Right lobe of liver (tissue), 6 donors: ENCODE measurements at regions not wholly inside any gene's neighbourhood (a gene's known extent, or its start where the extent isn't known, plus 50 kb on each side); places are given as distances from the start of the nearest gene placed in this dataset.
"Not testable (repeated sequence)": the region's sequence is repeated elsewhere in the genome, so short reads cannot be mapped to it uniquely, and the experiment has no call there.

Experiments
- ATAC-seq, 4 donors: fragments of 200-7000 bp; cut with Tn5 transposase; one replicate each; pipeline ENCODE4 v1.9.1; 2020; ENCODE audit warnings: mild to moderate bottlenecking in 4 of 4, moderate library complexity in 4 of 4
- DNase-seq, 3 donors: peaks; one replicate each; pipeline ENCODE4 v3.0.0-alpha.2; 2020
- H3K27ac ChIP-seq, 3 donors: fragments of 200-600 bp; one replicate each; pipeline ENCODE4 v1.8.0; 2022
- H3K27me3 ChIP-seq, 2 donors: fragments of 200-600 bp; one replicate each; pipeline ENCODE4 v1.8.0; 2022
- H3K36me3 ChIP-seq, 4 donors: fragments of 200-600 bp; sonication (generic) in 1 of 4; one replicate each; pipeline versions ENCODE4 v1.5.1 to v1.8.0; 2017 to 2022; ENCODE audit warnings: control low read depth in 1 of 4
- H3K4me1 ChIP-seq, 4 donors: fragments of 200-600 bp; sonication (generic) in 1 of 4; one replicate each; pipeline versions ENCODE4 v1.5.1 to v1.8.0; 2017 to 2022; ENCODE audit warnings: control low read depth in 1 of 4
- H3K4me3 ChIP-seq, 3 donors: fragments of 200-600 bp; one replicate each; pipeline ENCODE4 v1.8.0; 2022
- H3K9me3 ChIP-seq, 4 donors: fragments of 200-600 bp; sonication (generic) in 1 of 4; one replicate each; pipeline versions ENCODE4 v1.5.1 to v1.8.0; 2017 to 2022; ENCODE audit warnings: control low read depth in 1 of 4
- POLR2A ChIP-seq: fragments of 450-650 bp; IDR thresholded peaks from one replicate; pipeline ENCODE4 v1.6.1; 2017; ENCODE audit warnings: antibody characterized with exemption, mild to moderate bottlenecking
- WGBS: methylation state at CpG from one replicate; pipeline ENCODE4 v1.1.6; 2018; ENCODE audit warnings: low coverage, low lambda C conversion rate; ENCODE audit not compliant: insufficient coverage; ENCODE audit errors: missing lambda C conversion rate; 5-methylcytosine and 5-hydroxymethylcytosine counted together
- intact Hi-C, 2 donors: fragments of 100-400 bp; cut with DNase I; formaldehyde crosslinking; loops; one replicate each; pipeline versions ENCODE4 v1.11.2 to v1.14.1; 2022
- TF ChIP-seq, protein P1 (sequence below), 4 donors: fragments of 200-600 bp in 3 of 4; fragments of 450-650 bp in 1 of 4; IDR thresholded peaks; one replicate each; pipeline versions ENCODE4 v1.5.1 to v1.8.0; 2016 to 2022; ENCODE audit warnings: antibody characterized with exemption in 4 of 4, mild to moderate bottlenecking in 2 of 4
- donor health status: DM: no; HTN: yes; CAD: no.
- donor health status: DM: no; HTN: no; CAD: no.
- donor health status: DM: no; HTN: no; CAD: no.
- donor health status: DM: no; HTN: yes; CAD: no.
- donor health status: DM: no; HTN: yes; CAD: no.

DNA sequence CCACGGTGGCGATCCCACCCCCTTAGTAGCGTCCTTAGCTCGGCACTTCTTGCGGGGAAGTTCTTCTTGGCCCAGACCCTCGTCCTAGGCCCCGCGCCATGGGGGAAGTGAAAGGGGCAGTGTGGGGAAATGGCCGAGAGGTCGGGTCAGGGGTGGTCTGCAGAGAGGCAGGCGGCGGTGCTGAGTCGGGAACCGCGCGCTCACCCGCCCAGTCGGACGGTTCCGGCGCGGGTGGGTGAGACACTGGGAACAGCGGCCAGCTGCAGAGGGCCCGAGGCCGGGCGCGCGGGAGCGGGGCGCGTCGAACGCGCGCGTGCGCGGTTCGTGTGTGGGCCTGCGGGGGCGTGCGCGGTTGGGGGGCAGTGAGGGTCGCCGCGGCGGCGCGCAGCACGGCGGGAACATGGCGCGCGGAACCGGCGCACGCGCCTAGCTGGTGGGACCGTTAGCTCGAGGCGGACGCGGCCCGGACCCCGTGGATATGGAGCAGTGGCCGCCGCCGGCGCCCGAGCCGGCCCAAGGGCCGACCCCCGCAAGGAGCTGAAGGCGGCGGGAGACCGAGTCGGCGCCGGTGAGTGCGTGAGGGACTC lies 246.9 kb downstream of the GOLGA6L6 start:
- no peak overlapping the region for H3K27ac ChIP-seq
- no peak for TF ChIP-seq POLR2A
- TF ChIP-seq, protein P1, sequence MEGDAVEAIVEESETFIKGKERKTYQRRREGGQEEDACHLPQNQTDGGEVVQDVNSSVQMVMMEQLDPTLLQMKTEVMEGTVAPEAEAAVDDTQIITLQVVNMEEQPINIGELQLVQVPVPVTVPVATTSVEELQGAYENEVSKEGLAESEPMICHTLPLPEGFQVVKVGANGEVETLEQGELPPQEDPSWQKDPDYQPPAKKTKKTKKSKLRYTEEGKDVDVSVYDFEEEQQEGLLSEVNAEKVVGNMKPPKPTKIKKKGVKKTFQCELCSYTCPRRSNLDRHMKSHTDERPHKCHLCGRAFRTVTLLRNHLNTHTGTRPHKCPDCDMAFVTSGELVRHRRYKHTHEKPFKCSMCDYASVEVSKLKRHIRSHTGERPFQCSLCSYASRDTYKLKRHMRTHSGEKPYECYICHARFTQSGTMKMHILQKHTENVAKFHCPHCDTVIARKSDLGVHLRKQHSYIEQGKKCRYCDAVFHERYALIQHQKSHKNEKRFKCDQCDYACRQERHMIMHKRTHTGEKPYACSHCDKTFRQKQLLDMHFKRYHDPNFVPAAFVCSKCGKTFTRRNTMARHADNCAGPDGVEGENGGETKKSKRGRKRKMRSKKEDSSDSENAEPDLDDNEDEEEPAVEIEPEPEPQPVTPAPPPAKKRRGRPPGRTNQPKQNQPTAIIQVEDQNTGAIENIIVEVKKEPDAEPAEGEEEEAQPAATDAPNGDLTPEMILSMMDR (IDR thresholded peaks at IDR 0.05): no peak
- peak in 1 of 4 donors; percentile 57 for ATAC-seq
- DNase-seq: peak in 1 of 3 donors; percentile 54
- 56% methylated on average over 52 of the region's 80 CpGs for WGBS
- H3K27me3 ChIP-seq: no peaks in the 10 kb centered on the region
- no peaks in the 10 kb centered on the region for H3K36me3 ChIP-seq
- intact Hi-C loops: no loop called here
- no peaks in the 10 kb centered on the region for H3K9me3 ChIP-seq
- no peak overlapping the region for H3K4me3 ChIP-seq
- H3K4me1 ChIP-seq: no peaks in the 10 kb centered on the region

DNA sequence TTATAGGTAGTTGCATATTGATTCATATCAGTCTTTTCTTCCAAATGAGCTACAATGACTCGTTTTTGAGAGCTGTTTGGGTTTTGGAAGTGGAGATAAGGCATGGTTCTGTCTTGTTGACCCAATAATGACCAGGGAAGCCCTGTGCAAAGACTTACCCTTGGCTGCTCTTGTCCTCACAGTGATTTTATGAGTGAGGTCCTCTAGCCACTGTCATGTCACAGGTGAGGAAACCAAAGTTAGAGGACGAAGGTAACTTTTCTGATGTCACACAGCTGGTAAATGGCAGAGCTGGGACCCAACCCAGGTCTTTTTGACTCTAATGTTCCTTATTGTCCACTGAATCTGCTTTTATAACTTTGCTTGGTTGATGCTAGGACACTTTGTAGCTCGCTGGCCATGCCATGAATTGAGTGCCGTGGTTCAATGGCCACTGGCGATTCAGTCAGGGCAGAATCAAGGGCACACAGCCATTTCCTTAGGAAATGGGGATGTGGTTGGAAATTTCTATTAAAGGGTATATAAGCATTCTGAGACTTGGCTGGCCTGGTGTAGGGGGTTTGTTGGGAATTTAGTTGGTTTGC lies 249.1 kb downstream of the GOLGA6L6 start:
- H3K4me3 ChIP-seq, H3K9me3 ChIP-seq, DNase-seq, H3K36me3 ChIP-seq, H3K4me1 ChIP-seq, H3K27ac ChIP-seq, intact Hi-C loops, ATAC-seq, H3K27me3 ChIP-seq: not testable (repeated sequence)
- WGBS: 41% methylated on average over 5 of the region's 5 CpGs

DNA sequence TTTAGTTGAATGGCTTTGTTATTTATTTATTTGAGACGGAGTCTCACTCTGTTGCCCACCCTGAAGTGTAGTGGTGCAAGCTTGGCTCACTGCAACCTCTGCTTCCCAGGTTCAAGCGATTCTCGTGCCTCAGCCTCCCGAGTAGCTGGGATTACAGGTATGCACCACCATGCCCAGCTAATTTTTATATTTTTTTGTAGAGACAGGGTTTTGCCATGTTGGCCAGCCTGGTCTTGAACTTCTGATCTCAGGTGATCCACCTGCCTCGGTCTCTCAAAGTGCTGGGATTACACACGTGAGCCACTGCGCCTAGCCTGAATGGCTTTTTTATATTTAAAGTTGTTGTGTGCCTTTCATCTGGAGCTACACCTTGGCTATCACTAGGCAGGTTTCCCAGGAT lies 250.0 kb downstream of the GOLGA6L6 start:
- intact Hi-C loops, H3K4me1 ChIP-seq, H3K9me3 ChIP-seq, DNase-seq, ATAC-seq, H3K36me3 ChIP-seq, H3K4me3 ChIP-seq, H3K27ac ChIP-seq, H3K27me3 ChIP-seq: not testable (repeated sequence)
- WGBS: 49% methylated on average over 7 of the region's 7 CpGs

DNA sequence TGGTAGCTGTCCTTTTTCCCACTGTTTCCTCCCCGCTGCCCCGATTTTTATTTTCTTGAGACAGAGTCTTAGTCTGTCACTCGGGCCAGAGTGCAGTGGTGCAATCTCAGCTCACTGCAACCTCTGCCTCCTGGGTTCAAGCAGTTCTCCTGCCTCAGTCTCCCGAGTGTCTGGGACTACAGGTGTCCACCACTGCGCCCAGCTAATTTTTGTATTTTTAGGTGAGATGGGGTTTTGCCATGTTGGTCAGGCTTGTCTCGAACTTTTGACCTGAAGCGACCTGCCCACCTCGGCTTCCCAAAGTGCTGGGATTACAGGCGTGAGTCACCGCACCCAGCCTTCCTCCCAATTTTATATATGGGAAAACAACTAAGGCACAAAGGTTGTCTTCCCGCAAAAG lies 251.0 kb downstream of the GOLGA6L6 start:
- DNase-seq, ATAC-seq: not testable (repeated sequence)
- WGBS: 63% methylated on average over 11 of the region's 11 CpGs

DNA sequence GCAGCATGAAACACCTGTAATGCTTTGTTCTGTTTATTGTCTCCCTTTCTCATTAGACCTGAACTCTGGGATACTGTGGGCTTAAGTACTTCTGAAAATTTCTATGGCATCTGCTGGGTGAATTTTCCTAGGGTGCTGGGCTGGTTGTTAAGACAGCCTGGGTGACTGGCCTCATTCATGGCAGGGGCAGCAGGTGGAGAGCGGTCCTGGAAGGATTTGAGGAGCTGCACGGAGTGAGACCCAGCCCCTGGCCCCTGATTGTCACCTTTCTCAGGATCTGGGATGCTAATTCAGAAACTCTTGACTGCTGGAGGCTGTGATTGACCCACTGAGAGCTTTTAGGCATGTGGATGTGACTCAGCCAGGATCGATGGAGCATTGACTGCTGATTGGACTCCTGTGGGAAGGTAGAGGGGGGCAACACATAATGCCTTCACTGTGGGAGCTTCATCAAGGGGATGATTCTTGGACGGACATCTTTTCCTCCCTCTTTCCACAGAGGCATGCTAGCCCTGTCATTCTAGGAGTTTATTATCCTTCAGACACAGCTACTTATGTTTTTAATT lies 252.0 kb downstream of the GOLGA6L6 start:
- DNase-seq, intact Hi-C loops, H3K9me3 ChIP-seq, ATAC-seq, H3K27ac ChIP-seq, H3K36me3 ChIP-seq, H3K27me3 ChIP-seq, H3K4me3 ChIP-seq, H3K4me1 ChIP-seq: not testable (repeated sequence)
- WGBS: 33% methylated on average over 4 of the region's 4 CpGs

More for the DNA sequence above, 251.0 kb downstream of the GOLGA6L6 start:
- H3K4me1 ChIP-seq, H3K9me3 ChIP-seq, H3K36me3 ChIP-seq, H3K27me3 ChIP-seq, intact Hi-C loops, H3K4me3 ChIP-seq, H3K27ac ChIP-seq: not testable (repeated sequence)

DNA sequence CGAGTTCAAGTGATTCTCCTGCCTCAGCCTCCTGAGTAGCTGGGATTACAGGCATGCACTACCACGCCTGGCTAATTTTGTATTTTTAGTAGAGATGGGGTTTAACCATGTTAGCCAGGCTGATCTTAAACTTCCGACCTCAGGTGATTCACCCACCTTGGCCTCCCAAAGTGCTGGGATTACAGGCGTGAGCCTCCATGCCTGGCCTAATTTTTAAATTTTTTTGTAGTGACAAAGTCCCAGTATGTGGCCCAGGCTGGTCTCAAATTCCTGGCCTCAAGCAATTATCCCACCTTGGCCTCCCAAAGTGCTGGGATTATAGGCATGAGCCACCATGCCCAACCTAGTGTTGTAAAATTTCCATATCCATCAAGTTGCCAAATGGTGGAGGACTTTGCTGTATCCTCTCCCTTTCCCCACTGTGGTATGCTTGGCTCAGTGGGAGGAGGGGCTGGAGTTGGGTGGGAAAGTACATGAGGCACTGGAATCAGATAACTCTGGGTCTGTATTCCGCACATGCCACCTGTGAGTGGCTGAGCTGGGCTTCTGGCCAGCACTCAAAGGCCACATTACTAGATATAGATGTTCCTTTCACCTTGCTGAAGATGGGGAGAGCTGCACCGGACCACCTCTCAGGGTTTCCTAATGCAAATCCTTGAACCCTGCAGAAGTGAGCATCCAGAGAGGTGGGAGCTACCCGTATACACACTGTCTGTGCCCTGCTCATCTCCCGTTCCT lies 252.6 kb downstream of the GOLGA6L6 start:
- H3K27me3 ChIP-seq, H3K4me1 ChIP-seq, H3K4me3 ChIP-seq, H3K36me3 ChIP-seq, H3K9me3 ChIP-seq, ATAC-seq, DNase-seq, H3K27ac ChIP-seq, intact Hi-C loops: not testable (repeated sequence)
- WGBS: 56% methylated on average over 8 of the region's 8 CpGs

DNA sequence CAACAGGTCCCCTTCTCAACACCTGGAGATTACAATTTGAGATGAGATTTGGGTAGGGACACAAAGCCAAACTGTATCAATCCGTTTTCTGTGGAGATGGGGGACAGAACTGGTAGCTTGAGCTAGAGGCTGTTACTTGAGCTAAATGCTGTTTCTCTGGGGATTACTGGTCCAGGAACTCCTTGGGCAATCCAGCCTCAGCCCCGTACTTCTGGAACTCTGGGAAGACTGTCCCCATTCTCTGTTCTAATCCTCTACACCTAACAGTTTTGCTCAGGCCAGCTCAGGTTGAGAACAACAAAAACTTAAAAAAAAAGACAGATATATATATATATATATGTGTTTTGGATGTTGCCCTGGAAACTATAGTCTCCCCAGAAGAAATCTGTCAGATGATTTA lies 255.0 kb downstream of the GOLGA6L6 start:
- intact Hi-C loops, H3K27ac ChIP-seq, H3K4me1 ChIP-seq, H3K36me3 ChIP-seq, H3K27me3 ChIP-seq, ATAC-seq, DNase-seq, H3K9me3 ChIP-seq, H3K4me3 ChIP-seq: not testable (repeated sequence)
- WGBS: 37% methylated on average over 2 of the region's 2 CpGs

DNA sequence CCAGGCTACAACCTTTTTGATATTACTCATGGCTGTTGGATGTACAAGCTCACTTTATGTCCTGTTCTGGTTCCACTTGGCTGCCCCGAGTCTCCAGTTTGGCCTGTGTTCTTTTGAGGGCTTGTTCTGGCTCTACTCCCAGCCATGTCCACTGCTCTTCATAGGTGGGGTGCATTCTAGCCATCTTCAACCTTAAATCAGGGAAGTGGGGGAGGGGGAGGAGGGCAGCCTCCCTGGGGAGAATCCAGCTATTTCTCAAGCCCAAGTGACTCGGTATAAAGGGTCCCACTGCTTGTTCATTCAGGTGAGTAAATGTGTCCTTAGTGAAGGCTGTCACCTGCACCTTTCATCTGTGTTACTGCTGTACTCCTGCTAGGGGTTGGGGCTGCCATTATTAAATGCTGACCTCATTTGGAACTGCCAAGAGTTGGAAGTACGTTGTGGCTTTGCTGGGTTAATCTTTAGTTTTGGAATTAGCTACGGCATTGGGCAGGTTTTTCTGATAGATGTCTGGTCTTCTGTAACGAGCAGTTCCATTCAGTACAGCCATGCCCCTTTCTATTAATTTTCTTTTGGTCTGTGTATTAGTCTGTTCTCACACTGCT lies 255.8 kb downstream of the GOLGA6L6 start:
- DNase-seq, H3K4me1 ChIP-seq, H3K9me3 ChIP-seq, intact Hi-C loops, H3K36me3 ChIP-seq, H3K27ac ChIP-seq, ATAC-seq, H3K27me3 ChIP-seq, H3K4me3 ChIP-seq: not testable (repeated sequence)
- 35% methylated on average over 5 of the region's 5 CpGs for WGBS

DNA sequence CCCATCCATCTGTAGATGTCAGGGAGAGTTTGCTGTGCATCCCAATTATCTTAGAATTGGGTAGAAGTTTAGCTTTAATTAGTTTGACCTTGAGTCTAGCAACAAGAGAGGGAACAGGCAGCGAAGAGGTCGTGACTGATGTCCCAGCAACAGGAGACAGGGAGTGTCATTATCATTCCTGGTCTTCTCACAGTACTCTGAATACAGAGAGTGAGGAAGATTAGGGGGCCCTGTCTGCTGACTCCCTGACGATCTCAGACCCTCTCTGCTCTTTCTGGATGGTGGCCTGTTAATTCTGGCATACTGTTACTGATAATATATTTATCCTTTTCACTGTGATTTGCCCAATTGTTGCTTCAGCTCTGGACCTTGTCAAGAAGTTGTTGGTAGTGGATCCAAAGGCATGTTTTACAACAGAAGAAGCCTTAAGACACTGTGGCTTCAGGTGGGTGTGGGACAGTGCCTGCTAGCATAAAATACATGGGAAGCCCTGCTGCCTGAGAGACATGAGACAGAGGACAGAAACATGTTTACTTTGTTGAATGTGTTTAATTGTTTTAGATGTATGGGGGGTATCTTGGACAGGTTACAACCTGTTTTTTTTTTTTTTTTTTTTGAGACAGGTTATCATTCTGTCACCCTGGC lies 256.6 kb downstream of the GOLGA6L6 start:
- not testable (repeated sequence) for H3K27ac ChIP-seq, H3K9me3 ChIP-seq
- 47% methylated on average over 3 of the region's 3 CpGs for WGBS

DNA sequence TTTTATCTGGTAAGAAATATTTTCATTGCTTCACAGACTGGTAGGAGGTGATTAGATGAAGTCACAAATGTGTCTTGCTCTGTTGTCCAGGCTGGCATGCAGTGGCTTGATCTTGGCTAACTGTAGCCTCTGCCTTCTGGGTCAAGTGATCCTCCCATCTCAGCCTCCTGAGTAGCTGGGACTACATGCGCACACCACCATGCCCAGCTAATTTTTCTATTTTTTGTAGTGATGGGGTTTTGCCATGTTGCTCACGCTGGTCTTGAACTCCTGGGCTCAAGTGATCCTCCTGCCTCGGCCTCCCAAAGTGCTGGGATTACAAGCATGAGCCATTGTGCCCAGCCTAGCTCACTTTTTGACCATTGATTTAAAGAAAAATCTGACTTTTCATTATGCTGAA lies 257.9 kb downstream of the GOLGA6L6 start:
- H3K27me3 ChIP-seq, DNase-seq, H3K9me3 ChIP-seq, intact Hi-C loops, H3K36me3 ChIP-seq, H3K4me1 ChIP-seq, ATAC-seq, H3K4me3 ChIP-seq, H3K27ac ChIP-seq: not testable (repeated sequence)
- WGBS: 50% methylated on average over 3 of the region's 3 CpGs

More for the DNA sequence above, 256.6 kb downstream of the GOLGA6L6 start:
- H3K36me3 ChIP-seq, DNase-seq, H3K27me3 ChIP-seq, ATAC-seq, H3K4me3 ChIP-seq, H3K4me1 ChIP-seq, intact Hi-C loops: not testable (repeated sequence)
